ENCODE measurements at regions not wholly inside any gene's neighbourhood (a gene's known extent, or its start where the extent isn't known, plus 50 kb on each side); places are given as distances from the start of the nearest gene placed in this dataset.

GRCh38 chr21:20545454-20545853 lies 452.8 kb upstream of the NCAM2 start:
- Histone ChIP-seq H3K27ac (ENCODE audit: low read length, poor library complexity, severe bottlenecking) (no peak overlapping the region), H3K36me3 (ENCODE audit: control insufficient read depth in 1 of 2, insufficient read depth in 2 of 2, low read depth in 1 of 2, low read length in 2 of 2) (no peaks in the 10 kb centered on the region), H3K4me2 (ENCODE audit: low read length, poor library complexity, severe bottlenecking) (no peak overlapping the region), H3K27me3 (ENCODE audit: control insufficient read depth in 1 of 2, insufficient read depth in 1 of 2, low read length in 2 of 2) (no peaks in the 10 kb centered on the region), H4K91ac (ENCODE audit: low read length) (no peak overlapping the region), H3K4ac (ENCODE audit: low read depth in 1 of 2, low read length in 2 of 2) (no peak overlapping the region), H3K9ac (ENCODE audit: low read length) (no peak overlapping the region), H2BK15ac (ENCODE audit: low read depth, poor library complexity, severe bottlenecking) (no peak overlapping the region), H3K4me1 (ENCODE audit: control insufficient read depth, insufficient read depth, low read depth, low read length) (no peaks in the 10 kb centered on the region), H4K8ac (ENCODE audit: low read length) (no peak overlapping the region), H2BK5ac (ENCODE audit: low read depth, low read length, poor library complexity, severe bottlenecking) (no peak overlapping the region), H2BK120ac (ENCODE audit: low read depth, low read length) (no peak overlapping the region), H2BK12ac (ENCODE audit: low read length in 2 of 2) (no peak overlapping the region), H3K23ac (ENCODE audit: low read length in 2 of 2) (no peak overlapping the region), H3K79me1 (replicated peaks; ENCODE audit: low read length, poor library complexity, severe bottlenecking) (no peaks in the 10 kb centered on the region), H3K4me3 (ENCODE audit: insufficient read depth in 1 of 2, low read depth in 1 of 2, low read length in 2 of 2) (no peak overlapping the region), H2AK5ac (ENCODE audit: low read length, severe bottlenecking) (no peak overlapping the region), H3K18ac (ENCODE audit: low read depth in 1 of 2, low read length in 2 of 2) (no peak overlapping the region), H3K14ac (ENCODE audit: low read length in 2 of 2) (no peak overlapping the region), H2AFZ (ENCODE audit: low read depth, low read length) (no peak overlapping the region), H3K9me3 (ENCODE audit: control insufficient read depth, low read length) (peaks cover 5% of the 10 kb centered on the region)
- WGBS, result 87% methylated on average over 7 of the region's 10 CpGs
- DNase-seq, result no peak

- Histone ChIP-seq H3K27me3 (ENCODE audit: control insufficient read depth in 1 of 2, insufficient read depth in 1 of 2, low read length in 2 of 2) (no peaks in the 10 kb centered on the region), H2BK15ac (ENCODE audit: low read depth, poor library complexity, severe bottlenecking) (no peak overlapping the region), H2AFZ (ENCODE audit: low read depth, low read length) (no peak overlapping the region), H2BK120ac (ENCODE audit: low read depth, low read length) (no peak overlapping the region), H2BK12ac (ENCODE audit: low read length in 2 of 2) (no peak overlapping the region), H3K23ac (ENCODE audit: low read length in 2 of 2) (no peak overlapping the region), H3K36me3 (ENCODE audit: control insufficient read depth in 1 of 2, insufficient read depth in 2 of 2, low read depth in 1 of 2, low read length in 2 of 2) (no peaks in the 10 kb centered on the region), H3K14ac (ENCODE audit: low read length in 2 of 2) (no peak overlapping the region), H3K18ac (ENCODE audit: low read depth in 1 of 2, low read length in 2 of 2) (no peak overlapping the region), H3K9ac (ENCODE audit: low read length) (no peak overlapping the region), H3K4ac (ENCODE audit: low read depth in 1 of 2, low read length in 2 of 2) (no peak overlapping the region), H4K8ac (ENCODE audit: low read length) (no peak overlapping the region), H4K91ac (ENCODE audit: low read length) (no peak overlapping the region), H3K9me3 (ENCODE audit: control insufficient read depth, low read length) (peaks cover 5% of the 10 kb centered on the region), H3K79me1 (replicated peaks; ENCODE audit: low read length, poor library complexity, severe bottlenecking) (no peaks in the 10 kb centered on the region), H2AK5ac (ENCODE audit: low read length, severe bottlenecking) (no peak overlapping the region), H3K4me3 (ENCODE audit: insufficient read depth in 1 of 2, low read depth in 1 of 2, low read length in 2 of 2) (no peak overlapping the region), H2BK5ac (ENCODE audit: low read depth, low read length, poor library complexity, severe bottlenecking) (no peak overlapping the region), H3K27ac (ENCODE audit: low read length, poor library complexity, severe bottlenecking) (no peak overlapping the region), H3K4me1 (ENCODE audit: control insufficient read depth, insufficient read depth, low read depth, low read length) (no peaks in the 10 kb centered on the region), H3K4me2 (ENCODE audit: low read length, poor library complexity, severe bottlenecking) (no peak overlapping the region)
- WGBS, result 80% methylated on average over 1 of the region's 1 CpG
- peak; percentile 38 for DNase-seq
Measured at GRCh38 chr21:20551939-20552338, 446.3 kb upstream of the NCAM2 start.

- no peak overlapping the region for H3K9ac ChIP-seq (ENCODE audit: low read length)
- no peaks in the 10 kb centered on the region for H3K79me1 ChIP-seq (replicated peaks; ENCODE audit: low read length, poor library complexity, severe bottlenecking)
- no peak overlapping the region for H3K4ac ChIP-seq (ENCODE audit: low read depth in 1 of 2, low read length in 2 of 2)
- 100% methylated on average over 1 of the region's 3 CpGs for WGBS
- H3K4me3 ChIP-seq (ENCODE audit: insufficient read depth in 1 of 2, low read depth in 1 of 2, low read length in 2 of 2), result no peak overlapping the region
- H3K27me3 ChIP-seq (ENCODE audit: control insufficient read depth in 1 of 2, insufficient read depth in 1 of 2, low read length in 2 of 2), result no peaks in the 10 kb centered on the region
- H4K8ac ChIP-seq (ENCODE audit: low read length), result no peak overlapping the region
- H2AK5ac ChIP-seq (ENCODE audit: low read length, severe bottlenecking), result no peak overlapping the region
- H3K23ac ChIP-seq (ENCODE audit: low read length in 2 of 2), result no peak overlapping the region
- H3K9me3 ChIP-seq (ENCODE audit: control insufficient read depth, low read length), result no peaks in the 10 kb centered on the region
- no peak overlapping the region for H3K4me2 ChIP-seq (ENCODE audit: low read length, poor library complexity, severe bottlenecking)
- no peak overlapping the region for H3K18ac ChIP-seq (ENCODE audit: low read depth in 1 of 2, low read length in 2 of 2)
- no peak overlapping the region for H2BK5ac ChIP-seq (ENCODE audit: low read depth, low read length, poor library complexity, severe bottlenecking)
- no peak overlapping the region for H4K91ac ChIP-seq (ENCODE audit: low read length)
- H3K27ac ChIP-seq (ENCODE audit: low read length, poor library complexity, severe bottlenecking), result no peak overlapping the region
- H2AFZ ChIP-seq (ENCODE audit: low read depth, low read length), result no peak overlapping the region
- H3K4me1 ChIP-seq (ENCODE audit: control insufficient read depth, insufficient read depth, low read depth, low read length), result no peaks in the 10 kb centered on the region
- H2BK15ac ChIP-seq (ENCODE audit: low read depth, poor library complexity, severe bottlenecking), result no peak overlapping the region
- no peak overlapping the region for H2BK12ac ChIP-seq (ENCODE audit: low read length in 2 of 2)
- DNase-seq, result no peak
- H2BK120ac ChIP-seq (ENCODE audit: low read depth, low read length), result no peak overlapping the region
- no peaks in the 10 kb centered on the region for H3K36me3 ChIP-seq (ENCODE audit: control insufficient read depth in 1 of 2, insufficient read depth in 2 of 2, low read depth in 1 of 2, low read length in 2 of 2)
- no peak overlapping the region for H3K14ac ChIP-seq (ENCODE audit: low read length in 2 of 2)
Measured at GRCh38 chr21:20554785-20555184, 443.4 kb upstream of the NCAM2 start.

- no peaks in the 10 kb centered on the region for H3K27me3 ChIP-seq (ENCODE audit: control insufficient read depth in 1 of 2, insufficient read depth in 1 of 2, low read length in 2 of 2)
- no peaks in the 10 kb centered on the region for H3K4me1 ChIP-seq (ENCODE audit: control insufficient read depth, insufficient read depth, low read depth, low read length)
- no peak overlapping the region for H3K4me2 ChIP-seq (ENCODE audit: low read length, poor library complexity, severe bottlenecking)
- peak; percentile 6 for DNase-seq
- no peak overlapping the region for H2BK120ac ChIP-seq (ENCODE audit: low read depth, low read length)
- no peak overlapping the region for H2BK15ac ChIP-seq (ENCODE audit: low read depth, poor library complexity, severe bottlenecking)
- H3K18ac ChIP-seq (ENCODE audit: low read depth in 1 of 2, low read length in 2 of 2), result no peak overlapping the region
- H2BK5ac ChIP-seq (ENCODE audit: low read depth, low read length, poor library complexity, severe bottlenecking), result no peak overlapping the region
- no peak overlapping the region for H2BK12ac ChIP-seq (ENCODE audit: low read length in 2 of 2)
- no peak overlapping the region for H4K91ac ChIP-seq (ENCODE audit: low read length)
- no peak overlapping the region for H2AK5ac ChIP-seq (ENCODE audit: low read length, severe bottlenecking)
- no peaks in the 10 kb centered on the region for H3K9me3 ChIP-seq (ENCODE audit: control insufficient read depth, low read length)
- no peak overlapping the region for H3K9ac ChIP-seq (ENCODE audit: low read length)
- H3K79me1 ChIP-seq (replicated peaks; ENCODE audit: low read length, poor library complexity, severe bottlenecking), result no peaks in the 10 kb centered on the region
- 21% methylated on average over 2 of the region's 2 CpGs for WGBS
- H3K36me3 ChIP-seq (ENCODE audit: control insufficient read depth in 1 of 2, insufficient read depth in 2 of 2, low read depth in 1 of 2, low read length in 2 of 2), result no peaks in the 10 kb centered on the region
- no peak overlapping the region for H3K23ac ChIP-seq (ENCODE audit: low read length in 2 of 2)
- H3K27ac ChIP-seq (ENCODE audit: low read length, poor library complexity, severe bottlenecking), result no peak overlapping the region
- H4K8ac ChIP-seq (ENCODE audit: low read length), result no peak overlapping the region
- no peak overlapping the region for H3K4ac ChIP-seq (ENCODE audit: low read depth in 1 of 2, low read length in 2 of 2)
- H3K14ac ChIP-seq (ENCODE audit: low read length in 2 of 2), result no peak overlapping the region
- H3K4me3 ChIP-seq (ENCODE audit: insufficient read depth in 1 of 2, low read depth in 1 of 2, low read length in 2 of 2), result no peak overlapping the region
- H2AFZ ChIP-seq (ENCODE audit: low read depth, low read length), result no peak overlapping the region
Measured at GRCh38 chr21:20570824-20571232, 427.4 kb upstream of the NCAM2 start.

All from mesenchymal stem cell (in vitro differentiated cells and primary cell).